ENCODE measurements at regions not wholly inside any gene's neighbourhood (a gene's known extent, or its start where the extent isn't known, plus 50 kb on each side); places are given as distances from the start of the nearest gene placed in this dataset.

- ATAC-seq (ENCODE audit: low read depth) (0 out of 3 replicates have a peak, but pooled peaks have one; percentile 28), DNase-seq (ENCODE audit: low spot score) (no peak)
- Histone ChIP-seq H3K4me1 (ENCODE audit: insufficient read depth, poor library complexity, severe bottlenecking) (peaks cover 18% of the 10 kb centered on the region), H3K4me3 (ENCODE audit: severe bottlenecking) (no peak overlapping the region), H3K27ac (ENCODE audit: poor library complexity, severe bottlenecking) (peak overlapping the region; percentile 44), H3K27me3 (ENCODE audit: insufficient read depth, poor library complexity, severe bottlenecking) (no peaks in the 10 kb centered on the region), H3K9me3 (ENCODE audit: severe bottlenecking) (peaks cover 2% of the 10 kb centered on the region), H3K36me3 (ENCODE audit: low read depth) (no peaks in the 10 kb centered on the region)
- TF ChIP-seq, protein P1, sequence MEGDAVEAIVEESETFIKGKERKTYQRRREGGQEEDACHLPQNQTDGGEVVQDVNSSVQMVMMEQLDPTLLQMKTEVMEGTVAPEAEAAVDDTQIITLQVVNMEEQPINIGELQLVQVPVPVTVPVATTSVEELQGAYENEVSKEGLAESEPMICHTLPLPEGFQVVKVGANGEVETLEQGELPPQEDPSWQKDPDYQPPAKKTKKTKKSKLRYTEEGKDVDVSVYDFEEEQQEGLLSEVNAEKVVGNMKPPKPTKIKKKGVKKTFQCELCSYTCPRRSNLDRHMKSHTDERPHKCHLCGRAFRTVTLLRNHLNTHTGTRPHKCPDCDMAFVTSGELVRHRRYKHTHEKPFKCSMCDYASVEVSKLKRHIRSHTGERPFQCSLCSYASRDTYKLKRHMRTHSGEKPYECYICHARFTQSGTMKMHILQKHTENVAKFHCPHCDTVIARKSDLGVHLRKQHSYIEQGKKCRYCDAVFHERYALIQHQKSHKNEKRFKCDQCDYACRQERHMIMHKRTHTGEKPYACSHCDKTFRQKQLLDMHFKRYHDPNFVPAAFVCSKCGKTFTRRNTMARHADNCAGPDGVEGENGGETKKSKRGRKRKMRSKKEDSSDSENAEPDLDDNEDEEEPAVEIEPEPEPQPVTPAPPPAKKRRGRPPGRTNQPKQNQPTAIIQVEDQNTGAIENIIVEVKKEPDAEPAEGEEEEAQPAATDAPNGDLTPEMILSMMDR (IDR thresholded peaks at IDR 0.05; ENCODE audit: poor library complexity, severe bottlenecking): no peak
Observed at GRCh38 chr2:83850071-83850725, 608.9 kb downstream of the SUCLG1 start.

DNA sequence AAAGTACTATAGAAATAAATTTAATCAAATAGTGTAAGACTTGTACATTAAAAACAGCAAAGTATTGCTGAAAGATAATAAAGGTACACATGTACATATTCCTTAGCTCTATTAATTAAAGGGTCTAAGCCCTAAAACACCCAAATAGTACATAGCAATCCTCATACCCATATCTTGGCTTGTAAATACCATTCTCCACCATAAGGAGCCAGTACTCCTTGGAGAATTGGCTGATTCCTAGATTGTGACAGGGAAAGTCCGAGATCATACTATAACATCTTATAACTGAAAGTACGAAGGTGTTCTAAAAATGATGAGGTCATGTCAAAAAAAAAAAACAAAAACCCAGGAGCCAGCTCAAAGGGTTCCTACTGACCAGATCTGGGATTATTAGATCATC is 614.6 kb downstream of the SUCLG1 start:
- Histone ChIP-seq H3K27me3 (ENCODE audit: insufficient read depth, poor library complexity, severe bottlenecking) (no peaks in the 10 kb centered on the region), H3K4me3 (ENCODE audit: severe bottlenecking) (no peak overlapping the region), H3K4me1 (ENCODE audit: insufficient read depth, poor library complexity, severe bottlenecking) (no peaks in the 10 kb centered on the region), H3K9me3 (ENCODE audit: severe bottlenecking) (no peaks in the 10 kb centered on the region), H3K27ac (ENCODE audit: poor library complexity, severe bottlenecking) (no peak overlapping the region), H3K36me3 (ENCODE audit: low read depth) (no peaks in the 10 kb centered on the region)
- no peak for DNase-seq (ENCODE audit: low spot score)
- TF ChIP-seq, protein P1 (IDR thresholded peaks at IDR 0.05; ENCODE audit: poor library complexity, severe bottlenecking): no peak
- ATAC-seq (ENCODE audit: low read depth): no peak

DNA sequence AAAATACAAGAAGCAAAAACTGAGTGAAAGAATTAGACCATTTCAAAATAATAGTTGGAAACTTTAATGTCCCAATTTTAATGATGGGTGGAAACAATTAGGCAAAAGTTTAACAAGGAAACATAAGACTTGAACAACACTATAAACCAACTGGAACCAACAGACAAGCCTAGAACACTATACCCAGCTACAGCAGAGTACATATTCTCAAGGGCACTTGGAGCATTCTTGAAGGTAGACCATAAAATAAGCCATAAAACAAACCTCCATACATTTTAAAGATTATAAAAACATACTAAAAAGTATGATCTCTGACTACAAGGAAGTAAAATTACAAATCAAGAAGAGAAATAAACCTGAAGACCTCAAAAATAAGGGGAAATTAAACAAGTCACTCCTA is 616.7 kb downstream of the SUCLG1 start:
- Histone ChIP-seq H3K9me3 (ENCODE audit: severe bottlenecking) (no peaks in the 10 kb centered on the region), H3K27me3 (ENCODE audit: insufficient read depth, poor library complexity, severe bottlenecking) (no peaks in the 10 kb centered on the region), H3K4me3 (ENCODE audit: severe bottlenecking) (no peak overlapping the region), H3K36me3 (ENCODE audit: low read depth) (no peaks in the 10 kb centered on the region), H3K27ac (ENCODE audit: poor library complexity, severe bottlenecking) (no peak overlapping the region), H3K4me1 (ENCODE audit: insufficient read depth, poor library complexity, severe bottlenecking) (no peaks in the 10 kb centered on the region)
- TF ChIP-seq, protein P1 (IDR thresholded peaks at IDR 0.05; ENCODE audit: poor library complexity, severe bottlenecking): no peak
- ATAC-seq (ENCODE audit: low read depth) (no peak), DNase-seq (ENCODE audit: low spot score) (no peak)

DNA sequence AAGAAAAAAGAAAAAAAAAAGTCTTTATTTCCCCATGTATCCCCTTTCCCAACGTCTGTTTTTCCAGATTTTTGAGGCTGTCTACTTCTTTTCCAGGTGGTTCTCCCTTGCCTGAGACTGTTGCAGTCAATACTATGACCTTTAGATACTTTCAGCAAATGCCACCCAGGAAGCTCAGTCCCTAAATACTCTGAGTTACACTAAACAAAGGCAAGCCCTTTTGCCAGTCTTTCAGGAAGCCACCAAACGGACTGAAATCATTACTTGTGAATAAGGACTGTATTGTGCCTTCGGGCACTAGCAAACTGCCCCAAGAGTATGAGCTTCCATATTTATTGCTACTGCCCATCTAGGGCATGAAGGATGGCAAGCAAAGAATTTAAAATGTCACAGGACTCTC is 621.3 kb downstream of the SUCLG1 start:
- Histone ChIP-seq H3K4me1 (ENCODE audit: insufficient read depth, poor library complexity, severe bottlenecking) (no peaks in the 10 kb centered on the region), H3K9me3 (ENCODE audit: severe bottlenecking) (no peaks in the 10 kb centered on the region), H3K27ac (ENCODE audit: poor library complexity, severe bottlenecking) (no peak overlapping the region), H3K4me3 (ENCODE audit: severe bottlenecking) (no peak overlapping the region), H3K36me3 (ENCODE audit: low read depth) (no peaks in the 10 kb centered on the region), H3K27me3 (ENCODE audit: insufficient read depth, poor library complexity, severe bottlenecking) (no peaks in the 10 kb centered on the region)
- no peak for ATAC-seq (ENCODE audit: low read depth)
- no peak for DNase-seq (ENCODE audit: low spot score)
- TF ChIP-seq, protein P1 (IDR thresholded peaks at IDR 0.05; ENCODE audit: poor library complexity, severe bottlenecking): no peak

DNA sequence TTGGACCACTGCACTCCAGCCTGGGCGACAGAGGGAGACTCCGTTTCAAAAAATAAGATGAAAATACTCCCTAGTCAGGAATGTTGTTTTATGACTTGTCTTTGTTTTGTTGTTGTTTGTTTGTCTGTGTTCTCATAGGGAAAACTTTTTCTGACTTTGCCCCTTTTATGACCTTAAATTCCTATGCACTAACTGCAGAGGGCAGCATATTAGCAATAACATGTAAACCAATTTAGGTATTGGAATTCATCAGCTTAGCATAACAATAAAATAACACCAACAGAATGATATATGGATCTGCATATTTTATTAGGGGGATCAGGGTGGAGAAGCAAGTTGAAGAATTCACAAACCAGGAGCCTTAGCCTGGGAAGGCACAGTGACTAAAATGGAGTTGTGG is 631.5 kb downstream of the SUCLG1 start:
- Histone ChIP-seq H3K4me1 (ENCODE audit: insufficient read depth, poor library complexity, severe bottlenecking) (no peaks in the 10 kb centered on the region), H3K9me3 (ENCODE audit: severe bottlenecking) (no peaks in the 10 kb centered on the region), H3K36me3 (ENCODE audit: low read depth) (no peaks in the 10 kb centered on the region), H3K27ac (ENCODE audit: poor library complexity, severe bottlenecking) (no peak overlapping the region), H3K4me3 (ENCODE audit: severe bottlenecking) (no peak overlapping the region), H3K27me3 (ENCODE audit: insufficient read depth, poor library complexity, severe bottlenecking) (no peaks in the 10 kb centered on the region)
- DNase-seq (ENCODE audit: low spot score) (no peak), ATAC-seq (ENCODE audit: low read depth) (no peak)
- TF ChIP-seq, protein P1 (IDR thresholded peaks at IDR 0.05; ENCODE audit: poor library complexity, severe bottlenecking): peak; percentile 42

All from RWPE2 (cell line).